GM23248 (cell line): ENCODE measurements at regions not wholly inside any gene's neighbourhood (a gene's known extent, or its start where the extent isn't known, plus 50 kb on each side); places are given as distances from the start of the nearest gene placed in this dataset.
A peak's percentile ranks its signal among the peaks of the same experiment; 100 is the strongest.

Experiments
- DNase-seq: peaks from one replicate; pipeline ENCODE4 v3.0.0-alpha.2; 2015
- H2AFZ ChIP-seq: fragments of 200-600 bp; sonication (generic); 2 replicates; pipeline ENCODE4 v1.6.1; 2016; ENCODE audit warnings: antibody characterized with exemption
- H3F3A ChIP-seq: fragments of 200-600 bp; sonication (generic); 2 replicates; pipeline ENCODE4 v1.6.1; 2016; ENCODE audit warnings: mild to moderate bottlenecking, antibody characterized with exemption, mixed run types; ENCODE audit not compliant: insufficient read depth
- H3K27ac ChIP-seq: fragments of 200-600 bp; sonication (generic); 2 replicates; pipeline ENCODE4 v1.5.1; 2016; ENCODE audit warnings: mild to moderate bottlenecking
- H3K27me3 ChIP-seq: fragments of 200-600 bp; sonication (generic); replicated peaks from 2 replicates; pipeline ENCODE4 v1.6.1; 2016; ENCODE audit warnings: mild to moderate bottlenecking; ENCODE audit not compliant: insufficient read depth
- H3K36me3 ChIP-seq: fragments of 200-600 bp; sonication (generic); 2 replicates; pipeline ENCODE4 v1.6.1; 2016; ENCODE audit warnings: low read depth, mild to moderate bottlenecking
- H3K4me1 ChIP-seq: fragments of 200-600 bp; sonication (generic); 2 replicates; pipeline ENCODE4 v1.6.1; 2016; ENCODE audit warnings: mild to moderate bottlenecking; ENCODE audit not compliant: insufficient read depth
- H3K4me2 ChIP-seq: fragments of 200-600 bp; sonication (generic); one replicate; pipeline ENCODE4 v1.6.1; 2016; ENCODE audit warnings: mild to moderate bottlenecking; ENCODE audit not compliant: unreplicated experiment
- H3K4me3 ChIP-seq: fragments of 200-600 bp; sonication (generic); 2 replicates; pipeline ENCODE4 v1.5.1; 2016; ENCODE audit warnings: mild to moderate bottlenecking
- H3K79me2 ChIP-seq: fragments of 200-600 bp; sonication (generic); 2 replicates; pipeline ENCODE4 v1.6.1; 2016; ENCODE audit warnings: mild to moderate bottlenecking; ENCODE audit not compliant: insufficient read depth
- H3K9ac ChIP-seq: fragments of 200-600 bp; sonication (generic); 2 replicates; pipeline ENCODE4 v1.6.1; 2016; ENCODE audit warnings: mild to moderate bottlenecking
- H3K9me2 ChIP-seq: fragments of 200-600 bp; sonication (generic); 2 replicates; pipeline ENCODE4 v1.6.1; 2016; ENCODE audit warnings: mixed run types, mild to moderate bottlenecking, moderate library complexity; ENCODE audit not compliant: insufficient read depth
- H3K9me3 ChIP-seq: fragments of 200-600 bp; sonication (generic); one replicate; pipeline ENCODE4 v1.6.1; 2017; ENCODE audit warnings: low read depth
- H4K20me1 ChIP-seq: fragments of 200-600 bp; sonication (generic); 2 replicates; pipeline ENCODE4 v1.6.0; 2016; ENCODE audit not compliant: insufficient read depth
- EZH2 ChIP-seq: fragments of 200-600 bp; sonication (generic); IDR thresholded peaks from 2 replicates; pipeline ENCODE4 v1.6.1; 2018; ENCODE audit warnings: antibody characterized with exemption, mild to moderate bottlenecking; ENCODE audit not compliant: insufficient read depth, poor library complexity, severe bottlenecking
- EZH2phosphoT487 ChIP-seq: fragments of 200-600 bp; sonication (generic); IDR thresholded peaks from 2 replicates; pipeline ENCODE4 v1.6.1; 2018; ENCODE audit warnings: antibody characterized with exemption, moderate library complexity, mild to moderate bottlenecking, low read depth; ENCODE audit not compliant: insufficient read depth
- WGBS, 2 experiments: methylation state at CpG; one replicate each; pipeline ENCODE4 v1.1.6; 2015 to 2017; ENCODE audit warnings: low lambda C conversion rate in 2 of 2, low coverage in 1 of 2; ENCODE audit errors: missing lambda C conversion rate in 2 of 2; 5-methylcytosine and 5-hydroxymethylcytosine counted together
- in situ Hi-C: fragments of 300-500 bp; cut with MboI; formaldehyde crosslinking; loops from 2 replicates; pipeline ENCODE4 v1.15.0; 2020

DNA sequence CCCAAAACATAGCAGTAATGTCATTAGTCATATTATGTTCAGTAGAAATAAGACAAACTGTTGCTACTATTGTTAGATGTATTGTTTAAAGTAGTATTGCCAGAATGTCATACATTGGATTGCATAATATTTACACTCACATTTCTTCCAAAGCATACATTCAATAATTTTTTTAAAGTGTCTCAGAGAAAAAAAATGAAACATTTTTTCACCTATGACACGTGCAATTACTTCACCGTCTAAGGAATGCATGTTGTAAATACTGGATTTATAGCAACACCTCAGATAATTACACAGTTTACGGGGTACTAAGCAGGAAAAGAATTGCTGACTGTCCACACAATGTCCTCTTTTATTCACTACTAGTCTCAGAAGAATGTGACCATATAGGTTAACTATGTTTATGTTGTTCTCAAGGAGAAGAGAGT, 162.1 kb downstream of the PCDH18 start:
- H3F3A ChIP-seq: peaks cover 38% of the 10 kb centered on the region
- DNase-seq: peak; percentile 71
- TF ChIP-seq EZH2phosphoT487 (no peak), EZH2 (no peak)
- H3K36me3 ChIP-seq: no peaks in the 10 kb centered on the region
- H4K20me1 ChIP-seq: no peaks in the 10 kb centered on the region
- H3K9me2 ChIP-seq: no peaks in the 10 kb centered on the region
- peaks cover 47% of the 10 kb centered on the region for H3K4me1 ChIP-seq
- peak overlapping the region; percentile 24; the same call in 1 of the 2 replicates for H3K4me3 ChIP-seq
- in situ Hi-C loops: no loop called here
- peak overlapping the region; percentile 37 for H3K4me2 ChIP-seq
- H3K9ac ChIP-seq: no peak overlapping the region
- peak overlapping the region; percentile 54 for H3K27ac ChIP-seq
- H3K79me2 ChIP-seq: no peaks in the 10 kb centered on the region
- no peaks in the 10 kb centered on the region for H3K9me3 ChIP-seq
- H2AFZ ChIP-seq: no peak overlapping the region
- no peaks in the 10 kb centered on the region for H3K27me3 ChIP-seq
- WGBS, 2 experiments: 0 to 1% methylated on average over 3 of the region's 3 CpGs

- H3K9ac ChIP-seq: no peak overlapping the region
- peak; percentile 81 for DNase-seq
- H3K36me3 ChIP-seq: no peaks in the 10 kb centered on the region
- in situ Hi-C loops: no loop called here
- no peak overlapping the region for H3K4me3 ChIP-seq
- no peaks in the 10 kb centered on the region for H3K79me2 ChIP-seq
- H3K9me3 ChIP-seq: no peaks in the 10 kb centered on the region
- TF ChIP-seq EZH2: no peak
- no peak for TF ChIP-seq EZH2phosphoT487
- peaks cover 34% of the 10 kb centered on the region for H3K4me1 ChIP-seq
- no peaks in the 10 kb centered on the region for H3K9me2 ChIP-seq
- H4K20me1 ChIP-seq: no peaks in the 10 kb centered on the region
- peak overlapping the region; percentile 41 for H3K27ac ChIP-seq
- H3F3A ChIP-seq: peaks cover 33% of the 10 kb centered on the region
- H2AFZ ChIP-seq: no peak overlapping the region
- peak overlapping the region; percentile 12 for H3K4me2 ChIP-seq
- H3K27me3 ChIP-seq: no peaks in the 10 kb centered on the region
- 38 to 45% methylated on average over 2 of the region's 2 CpGs for WGBS, 2 experiments
These were observed 164.7 kb downstream of the PCDH18 start for GRCh38 chr4:137367620-137368019.

GRCh38 chr4:137363496-137363895, 168.8 kb downstream of the PCDH18 start:
- in situ Hi-C loops: no loop called here
- no peak overlapping the region for H3K4me3 ChIP-seq
- H3K9ac ChIP-seq: no peak overlapping the region
- TF ChIP-seq EZH2phosphoT487: no peak
- TF ChIP-seq EZH2: no peak
- no peak overlapping the region for H3K27ac ChIP-seq
- H3K4me2 ChIP-seq: no peak overlapping the region
- DNase-seq: no peak
- no peaks in the 10 kb centered on the region for H3K36me3 ChIP-seq
- H3F3A ChIP-seq: peaks cover 39% of the 10 kb centered on the region
- H3K79me2 ChIP-seq: no peaks in the 10 kb centered on the region
- H3K9me3 ChIP-seq: no peaks in the 10 kb centered on the region
- whole genome bisulfite sequencing, 2 experiments: 46 to 51% methylated on average over 4 of the region's 4 CpGs
- no peaks in the 10 kb centered on the region for H3K27me3 ChIP-seq
- no peaks in the 10 kb centered on the region for H4K20me1 ChIP-seq
- H3K4me1 ChIP-seq: peaks cover 46% of the 10 kb centered on the region
- H2AFZ ChIP-seq: no peak overlapping the region
- H3K9me2 ChIP-seq: no peaks in the 10 kb centered on the region

DNA sequence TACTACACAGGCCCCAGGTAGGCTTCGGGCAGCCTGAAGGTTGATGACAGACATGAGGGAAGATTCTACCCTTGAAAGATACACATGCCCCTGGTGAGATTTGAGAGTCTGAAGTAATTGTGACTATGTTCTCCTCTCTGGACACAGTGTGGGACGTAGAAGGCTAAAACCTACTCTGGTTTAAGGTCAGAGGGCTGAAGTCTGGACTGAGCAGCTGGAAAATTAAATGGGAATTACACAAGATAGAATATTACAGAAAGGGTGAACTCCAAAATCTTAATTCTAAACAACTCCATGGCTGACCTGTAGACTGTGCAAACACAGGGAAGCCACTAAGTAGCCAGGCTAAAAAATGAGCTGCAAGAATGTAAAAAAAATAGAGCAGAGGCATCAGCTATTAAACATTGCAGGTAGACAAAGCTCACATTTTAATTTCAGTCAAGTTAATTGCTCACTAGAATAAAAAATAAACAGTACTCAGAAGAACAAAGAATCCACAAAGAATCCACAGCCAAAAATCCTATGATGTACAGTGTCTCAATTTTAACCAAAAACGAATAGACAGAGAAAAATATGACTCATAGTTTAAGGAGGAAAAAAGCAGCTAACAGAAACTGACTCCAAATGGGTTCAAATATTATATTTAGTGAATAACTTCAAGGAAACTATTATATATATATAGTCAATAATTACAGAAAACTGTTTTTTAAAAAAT, 170.4 kb downstream of the PCDH18 start:
- no peak overlapping the region for H3K27ac ChIP-seq

More for the DNA sequence above, 170.4 kb downstream of the PCDH18 start:
- H3K9ac ChIP-seq: no peak overlapping the region
- TF ChIP-seq EZH2phosphoT487 (no peak), EZH2 (no peak)
- no peak overlapping the region for H3K4me2 ChIP-seq
- H4K20me1 ChIP-seq: no peaks in the 10 kb centered on the region
- no peaks in the 10 kb centered on the region for H3K27me3 ChIP-seq
- H3F3A ChIP-seq: peaks cover 28% of the 10 kb centered on the region
- DNase-seq: peak; percentile 33
- no peaks in the 10 kb centered on the region for H3K9me2 ChIP-seq
- in situ Hi-C loops: no loop called here
- H3K4me1 ChIP-seq: peaks cover 32% of the 10 kb centered on the region
- H2AFZ ChIP-seq: no peak overlapping the region
- H3K9me3 ChIP-seq: no peaks in the 10 kb centered on the region
- H3K4me3 ChIP-seq: no peak overlapping the region
- H3K79me2 ChIP-seq: no peaks in the 10 kb centered on the region
- WGBS, 2 experiments: 60 to 62% methylated on average over 3 of the region's 3 CpGs
- H3K36me3 ChIP-seq: no peaks in the 10 kb centered on the region
